SJCRH30 (cell line): ENCODE measurements at regions not wholly inside any gene's neighbourhood (a gene's known extent, or its start where the extent isn't known, plus 50 kb on each side); places are given as distances from the start of the nearest gene placed in this dataset.
A peak's percentile ranks its signal among the peaks of the same experiment; 100 is the strongest.

ENCODE experiments used
- DNase-seq, 2 experiments: peaks; one replicate each; pipeline ENCODE4 v3.0.0-alpha.2; 2015 to 2020
- H3K27ac ChIP-seq: fragments of 250-450 bp; sonication (Bioruptor Pico); 2 replicates; pipeline ENCODE4 v1.5.1; 2020; ENCODE audit warnings: mild to moderate bottlenecking, moderate library complexity
- H3K27me3 ChIP-seq: fragments of 250-450 bp; sonication (Bioruptor Pico); 2 replicates; pipeline ENCODE4 v1.5.1; 2020; ENCODE audit warnings: mild to moderate bottlenecking, moderate library complexity
- H3K36me3 ChIP-seq: fragments of 250-450 bp; sonication (Bioruptor Pico); 2 replicates; pipeline ENCODE4 v1.5.1; 2020; ENCODE audit warnings: mild to moderate bottlenecking, moderate library complexity
- H3K4me1 ChIP-seq: fragments of 250-450 bp; sonication (Bioruptor Pico); 2 replicates; pipeline ENCODE4 v1.5.1; 2020; ENCODE audit warnings: mild to moderate bottlenecking, moderate library complexity
- H3K4me3 ChIP-seq: fragments of 250-450 bp; sonication (Bioruptor Pico); 2 replicates; pipeline ENCODE4 v1.5.1; 2020; ENCODE audit warnings: mild to moderate bottlenecking, moderate library complexity
- H3K9me3 ChIP-seq: fragments of 250-450 bp; sonication (Bioruptor Pico); replicated peaks from 2 replicates; pipeline ENCODE4 v1.5.1; 2020; ENCODE audit warnings: mild to moderate bottlenecking, moderate library complexity

- no peak for DNase-seq
- no peaks in the 10 kb centered on the region for H3K4me1 ChIP-seq
- no peak overlapping the region for H3K27ac ChIP-seq
- H3K4me3 ChIP-seq: no peak overlapping the region
- H3K36me3 ChIP-seq: no peaks in the 10 kb centered on the region
- H3K9me3 ChIP-seq: no peaks in the 10 kb centered on the region
- no peaks in the 10 kb centered on the region for H3K27me3 ChIP-seq
Observed at GRCh38 chr15:97691078-97691477, 269.4 kb upstream of the ARRDC4 start.

DNA sequence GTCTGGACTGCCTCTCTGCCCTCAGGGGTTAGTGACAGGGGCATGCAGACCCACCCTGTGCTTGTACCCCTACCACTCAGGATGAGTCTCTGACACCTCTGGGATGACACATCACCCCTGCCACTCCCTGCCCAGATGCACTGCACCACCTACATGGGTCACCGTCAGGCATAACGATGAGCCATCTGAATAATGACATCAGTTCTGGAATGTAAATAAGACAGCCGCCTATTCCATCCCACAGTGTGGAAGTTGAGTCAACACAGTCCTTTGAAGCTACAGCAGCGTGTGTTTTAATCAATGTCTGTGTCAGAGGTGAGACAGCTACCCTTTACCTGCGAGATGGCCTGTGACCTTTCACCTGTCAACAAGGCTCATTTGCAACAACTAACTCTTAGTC is 268.7 kb upstream of the ARRDC4 start:
- H3K4me3 ChIP-seq: no peak overlapping the region
- no peaks in the 10 kb centered on the region for H3K36me3 ChIP-seq
- no peak overlapping the region for H3K27ac ChIP-seq
- no peak for DNase-seq
- no peaks in the 10 kb centered on the region for H3K4me1 ChIP-seq
- H3K9me3 ChIP-seq: no peaks in the 10 kb centered on the region
- no peaks in the 10 kb centered on the region for H3K27me3 ChIP-seq

- Histone ChIP-seq H3K4me3 (no peak overlapping the region), H3K36me3 (no peaks in the 10 kb centered on the region), H3K9me3 (no peaks in the 10 kb centered on the region), H3K4me1 (no peaks in the 10 kb centered on the region), H3K27ac (no peak overlapping the region), H3K27me3 (no peaks in the 10 kb centered on the region)
- DNase-seq: peak; percentile 4 to 26
Observed at GRCh38 chr15:97692301-97693015, 268.0 kb upstream of the ARRDC4 start.

DNA sequence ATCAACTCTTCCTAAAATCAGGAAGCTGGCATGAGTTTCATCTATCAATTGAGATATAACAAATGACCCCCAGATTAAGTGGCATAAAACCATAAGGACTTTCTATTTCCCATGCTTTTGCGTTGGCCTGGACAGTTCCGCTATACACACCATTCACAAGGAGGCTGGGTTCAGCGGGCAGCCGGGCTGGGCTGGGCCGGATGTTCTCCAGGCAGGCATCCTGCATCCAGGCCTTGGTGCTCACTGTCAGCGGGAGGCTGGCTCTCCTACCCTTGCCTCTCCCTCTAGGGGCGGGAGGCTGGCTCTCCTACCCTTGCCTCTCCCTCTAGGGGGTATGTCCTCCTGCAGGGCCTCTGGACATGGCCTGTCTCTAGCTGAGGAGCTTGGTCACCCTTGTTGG is 266.0 kb upstream of the ARRDC4 start:
- Histone ChIP-seq H3K27me3 (no peaks in the 10 kb centered on the region), H3K4me3 (no peak overlapping the region), H3K4me1 (no peaks in the 10 kb centered on the region), H3K9me3 (no peaks in the 10 kb centered on the region), H3K27ac (no peak overlapping the region), H3K36me3 (no peaks in the 10 kb centered on the region)
- no peak for DNase-seq

GRCh38 chr15:97703400-97703799 is 257.1 kb upstream of the ARRDC4 start:
- no peak overlapping the region for H3K27ac ChIP-seq
- no peaks in the 10 kb centered on the region for H3K9me3 ChIP-seq
- DNase-seq: no peak
- no peaks in the 10 kb centered on the region for H3K27me3 ChIP-seq
- H3K36me3 ChIP-seq: no peaks in the 10 kb centered on the region
- no peak overlapping the region for H3K4me3 ChIP-seq
- no peaks in the 10 kb centered on the region for H3K4me1 ChIP-seq

GRCh38 chr15:97706059-97706458 is 254.4 kb upstream of the ARRDC4 start:
- H3K27me3 ChIP-seq: 0 out of 2 replicates have a peak, but pooled peaks cover 3% of the 10 kb centered on the region
- no peaks in the 10 kb centered on the region for H3K9me3 ChIP-seq
- no peak overlapping the region for H3K4me3 ChIP-seq
- no peaks in the 10 kb centered on the region for H3K36me3 ChIP-seq
- no peaks in the 10 kb centered on the region for H3K4me1 ChIP-seq
- no peak overlapping the region for H3K27ac ChIP-seq
- no peak for DNase-seq

DNA sequence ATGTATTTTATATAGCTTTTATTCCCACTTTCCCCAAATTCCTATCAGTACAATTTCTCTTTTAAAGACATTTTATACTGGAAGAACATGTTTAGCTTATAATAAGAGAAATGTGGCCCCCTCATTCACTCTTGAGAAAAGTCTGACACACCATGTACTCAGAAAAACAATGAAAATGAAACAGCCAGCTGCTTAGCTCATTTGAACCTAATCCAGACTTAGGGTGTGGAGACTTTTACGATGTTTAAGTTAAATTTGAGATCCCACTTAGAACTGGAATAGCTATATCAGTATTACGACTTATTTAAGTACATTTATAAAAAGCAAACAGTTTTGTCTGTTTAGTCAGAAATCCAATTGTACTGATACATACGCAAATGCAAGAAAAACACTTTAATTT is 252.3 kb upstream of the ARRDC4 start:
- H3K36me3 ChIP-seq: no peaks in the 10 kb centered on the region
- no peak for DNase-seq
- no peaks in the 10 kb centered on the region for H3K9me3 ChIP-seq
- H3K4me1 ChIP-seq: no peaks in the 10 kb centered on the region
- H3K27me3 ChIP-seq: 0 out of 2 replicates have a peak, but pooled peaks cover 3% of the 10 kb centered on the region
- H3K27ac ChIP-seq: no peak overlapping the region
- no peak overlapping the region for H3K4me3 ChIP-seq

- H3K9me3 ChIP-seq: no peaks in the 10 kb centered on the region
- H3K4me1 ChIP-seq: no peaks in the 10 kb centered on the region
- no peak overlapping the region for H3K4me3 ChIP-seq
- H3K27ac ChIP-seq: no peak overlapping the region
- no peak for DNase-seq
- H3K27me3 ChIP-seq: 0 out of 2 replicates have a peak, but pooled peaks cover 3% of the 10 kb centered on the region
- no peaks in the 10 kb centered on the region for H3K36me3 ChIP-seq
Observed at GRCh38 chr15:97712530-97712929, 248.0 kb upstream of the ARRDC4 start.

- Histone ChIP-seq H3K4me3 (no peak overlapping the region), H3K36me3 (no peaks in the 10 kb centered on the region), H3K27me3 (no peaks in the 10 kb centered on the region), H3K27ac (no peak overlapping the region), H3K4me1 (no peaks in the 10 kb centered on the region), H3K9me3 (no peaks in the 10 kb centered on the region)
- DNase-seq: no peak
Observed at GRCh38 chr15:97717806-97718205, 242.7 kb upstream of the ARRDC4 start.

DNA sequence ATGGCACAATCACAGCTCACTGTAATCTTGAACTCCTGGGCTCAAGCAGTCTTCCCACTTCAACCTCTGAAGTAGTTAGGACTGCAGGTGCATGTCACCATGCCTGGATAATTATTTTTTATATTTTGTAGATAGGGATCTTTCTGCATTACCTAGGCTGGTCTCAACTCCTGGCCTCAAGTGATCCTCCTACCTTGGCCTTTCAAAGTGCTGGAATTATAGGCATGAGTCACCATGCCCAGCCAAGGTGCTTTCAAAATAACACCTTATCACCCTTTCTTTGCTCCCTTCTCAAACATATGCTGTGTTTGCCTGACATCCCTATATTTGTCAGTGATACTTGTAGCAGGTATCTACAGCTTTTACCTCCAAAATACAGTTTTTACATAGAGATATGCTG is 242.0 kb upstream of the ARRDC4 start:
- no peaks in the 10 kb centered on the region for H3K9me3 ChIP-seq
- no peak for DNase-seq
- H3K27me3 ChIP-seq: no peaks in the 10 kb centered on the region
- H3K4me1 ChIP-seq: no peaks in the 10 kb centered on the region
- H3K4me3 ChIP-seq: no peak overlapping the region
- H3K36me3 ChIP-seq: no peaks in the 10 kb centered on the region
- no peak overlapping the region for H3K27ac ChIP-seq

DNA sequence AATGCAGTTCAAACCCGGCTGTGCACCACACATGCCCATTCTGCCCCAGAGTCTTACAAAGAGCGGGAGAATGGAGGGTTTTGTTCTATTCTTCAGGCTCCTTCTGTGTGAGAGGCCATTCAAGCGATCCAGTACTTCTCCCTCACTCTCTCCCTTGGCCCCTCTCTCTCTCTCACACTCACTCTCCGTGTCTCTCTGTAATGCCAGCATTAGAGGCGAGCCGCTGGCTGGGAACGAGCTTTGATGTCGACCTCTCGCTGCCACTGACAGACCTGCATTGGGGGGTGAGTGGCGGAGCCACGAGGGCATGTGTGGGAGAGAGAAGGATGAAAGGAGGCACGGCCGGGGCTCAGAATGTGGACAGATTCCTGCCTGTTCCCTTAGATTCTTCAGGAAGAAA is 231.7 kb upstream of the ARRDC4 start:
- H3K4me3 ChIP-seq: no peak overlapping the region
- no peaks in the 10 kb centered on the region for H3K9me3 ChIP-seq
- no peak for DNase-seq
- H3K27ac ChIP-seq: no peak overlapping the region
- H3K27me3 ChIP-seq: peaks cover 12% of the 10 kb centered on the region
- H3K36me3 ChIP-seq: no peaks in the 10 kb centered on the region
- H3K4me1 ChIP-seq: no peaks in the 10 kb centered on the region

DNA sequence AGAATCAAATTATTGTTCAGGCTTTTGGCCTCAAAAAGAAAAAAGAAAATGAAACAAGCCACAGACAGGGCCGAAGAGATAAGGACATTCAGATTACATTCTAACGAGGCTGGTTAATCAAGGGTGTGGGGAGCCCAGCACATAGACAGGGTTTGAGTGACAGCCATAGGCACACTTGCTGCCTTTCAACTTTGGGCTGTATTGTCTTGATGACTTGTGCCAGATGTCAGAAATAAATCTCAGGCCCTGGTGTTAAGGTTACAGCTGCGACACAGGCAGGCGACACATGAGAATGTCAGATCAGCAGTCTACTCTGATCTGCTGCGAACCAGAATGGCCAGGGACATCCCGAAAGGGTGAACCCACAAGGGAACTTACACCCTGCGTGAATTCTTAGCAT is 231.2 kb upstream of the ARRDC4 start:
- H3K4me3 ChIP-seq: no peak overlapping the region
- no peaks in the 10 kb centered on the region for H3K9me3 ChIP-seq
- no peak for DNase-seq
- no peaks in the 10 kb centered on the region for H3K4me1 ChIP-seq
- H3K27me3 ChIP-seq: peaks cover 12% of the 10 kb centered on the region
- H3K36me3 ChIP-seq: no peaks in the 10 kb centered on the region
- no peak overlapping the region for H3K27ac ChIP-seq

- no peak for DNase-seq
- Histone ChIP-seq H3K36me3 (no peaks in the 10 kb centered on the region), H3K27ac (no peak overlapping the region), H3K4me1 (no peaks in the 10 kb centered on the region), H3K4me3 (no peak overlapping the region), H3K27me3 (peaks cover 15% of the 10 kb centered on the region), H3K9me3 (no peaks in the 10 kb centered on the region)
Observed at GRCh38 chr15:97730315-97730714, 230.2 kb upstream of the ARRDC4 start.

GRCh38 chr15:97731859-97732258 is 228.6 kb upstream of the ARRDC4 start:
- no peak overlapping the region for H3K27ac ChIP-seq
- no peak for DNase-seq
- H3K27me3 ChIP-seq: peaks cover 15% of the 10 kb centered on the region
- no peaks in the 10 kb centered on the region for H3K4me1 ChIP-seq
- H3K36me3 ChIP-seq: no peaks in the 10 kb centered on the region
- no peaks in the 10 kb centered on the region for H3K9me3 ChIP-seq
- no peak overlapping the region for H3K4me3 ChIP-seq

GRCh38 chr15:97733373-97733772 is 227.1 kb upstream of the ARRDC4 start:
- H3K4me3 ChIP-seq: no peak overlapping the region
- peaks cover 15% of the 10 kb centered on the region for H3K27me3 ChIP-seq
- no peaks in the 10 kb centered on the region for H3K36me3 ChIP-seq
- no peaks in the 10 kb centered on the region for H3K4me1 ChIP-seq
- no peaks in the 10 kb centered on the region for H3K9me3 ChIP-seq
- no peak overlapping the region for H3K27ac ChIP-seq
- DNase-seq: no peak

DNA sequence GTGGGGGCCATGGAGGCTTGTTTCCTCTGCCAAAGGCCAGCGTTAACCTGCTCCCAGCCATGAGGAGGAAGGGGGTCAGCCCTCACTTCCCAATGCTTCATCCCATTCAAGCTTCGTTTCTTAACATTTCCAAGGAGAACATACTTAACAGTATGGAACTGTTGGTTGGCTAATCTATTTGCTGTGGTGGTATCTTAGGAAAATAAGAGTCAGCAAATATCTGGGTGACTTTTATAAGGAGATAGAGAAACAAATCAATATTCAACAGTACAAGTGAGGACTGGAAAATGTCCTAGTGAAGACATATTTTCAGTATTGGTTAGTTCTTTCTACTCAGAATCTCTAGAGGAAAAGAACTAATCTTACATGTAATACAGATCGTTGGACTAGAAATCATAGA is 223.8 kb upstream of the ARRDC4 start:
- H3K27ac ChIP-seq: no peak overlapping the region
- H3K9me3 ChIP-seq: no peaks in the 10 kb centered on the region
- H3K27me3 ChIP-seq: peaks cover 3% of the 10 kb centered on the region; the same call in 1 of the 2 replicates
- no peak for DNase-seq
- H3K36me3 ChIP-seq: no peaks in the 10 kb centered on the region
- H3K4me1 ChIP-seq: no peaks in the 10 kb centered on the region
- H3K4me3 ChIP-seq: no peak overlapping the region
